A549 (cell line): ENCODE measurements at regions not wholly inside any gene's neighbourhood (a gene's known extent, or its start where the extent isn't known, plus 50 kb on each side); places are given as distances from the start of the nearest gene placed in this dataset.

Experiments used
- ATAC-seq, 2 experiments: fragments of 200-7000 bp in 1 of 2; fragments of >200 bp in 1 of 2; cut with Nextera tagmentation in 1 of 2; cut with Tn5 transposase in 1 of 2; 3 replicates each; pipeline versions ENCODE4 v1.8.0 to v1.9.1; 2018 to 2020; ENCODE audit warnings: mild to moderate bottlenecking in 1 of 2, moderate library complexity in 1 of 2
- CTCF ChIA-PET: fragments of 300-600 bp; sonication (Branson Sonifier 250); formaldehyde crosslinking; extraction: SDS; loops from one replicate; lab custom pipeline; 2021; ENCODE audit warnings: antibody characterized with exemption, inconsistent platforms; lab: Yijun Ruan, JAX
- POLR2A ChIA-PET: fragments of 350-600 bp; formaldehyde crosslinking; extraction: SDS; loops from one replicate; lab custom pipeline; 2021; ENCODE audit warnings: antibody characterized with exemption, inconsistent platforms; lab: Yijun Ruan, JAX
- DNase-seq, 2 experiments: peaks; one replicate each; pipeline versions ENCODE4 v3.0.0 to v3.0.0-alpha.2; 2011 to 2016; ENCODE audit warnings: low read depth in 1 of 2, low spot score in 1 of 2
- FAIRE-seq: peaks from 2 replicates; lab custom pipeline; 2011; peaks lifted over from hg19 to GRCh38; lab: Jason Lieb, UNC
- H3K27ac ChIP-seq, 2 experiments: fragments of >200 bp; sonication (Bioruptor Twin); formaldehyde crosslinking; 3 replicates each; pipeline ENCODE4 v1.5.1; 2016 to 2017
- H3K4me1 ChIP-seq: fragments of >200 bp; sonication (Bioruptor Twin); formaldehyde crosslinking; 3 replicates; pipeline ENCODE4 v1.6.1; 2016
- H3K4me2 ChIP-seq: fragments of >200 bp; sonication (Bioruptor Twin); formaldehyde crosslinking; 3 replicates; pipeline ENCODE4 v1.6.1; 2016
- H3K4me3 ChIP-seq: fragments of >200 bp; sonication (Bioruptor Twin); formaldehyde crosslinking; 3 replicates; pipeline ENCODE4 v1.5.1; 2016
- H3K9me3 ChIP-seq: fragments of >200 bp; sonication (Bioruptor Twin); formaldehyde crosslinking; 3 replicates; pipeline ENCODE4 v1.6.1; 2016
- CBX2 ChIP-seq: fragments of 200-600 bp; sonication (generic); IDR thresholded peaks from 2 replicates; pipeline ENCODE4 v1.6.1; 2016; ENCODE audit warnings: low read depth, mild to moderate bottlenecking, borderline replicate concordance
- CHD4 ChIP-seq: fragments of 200-600 bp; sonication (generic); IDR thresholded peaks from 2 replicates; pipeline ENCODE4 v1.6.1; 2016; ENCODE audit warnings: antibody characterized with exemption, mild to moderate bottlenecking, borderline replicate concordance
- CTCF ChIP-seq: fragments of >200 bp; sonication (Bioruptor Twin); formaldehyde crosslinking; IDR thresholded peaks from 3 replicates; pipeline ENCODE4 v1.5.1; 2016
- EHF ChIP-seq: fragments of 250-450 bp; sonication (Bioruptor Pico); IDR thresholded peaks from 2 replicates; pipeline ENCODE4 v1.5.0; 2020; ENCODE audit warnings: mild to moderate bottlenecking
- ELK1 ChIP-seq: fragments of 150-350 bp; IDR thresholded peaks from 2 replicates; pipeline ENCODE4 v1.6.1; 2014; ENCODE audit warnings: low read depth, mild to moderate bottlenecking, low read length
- HES2 ChIP-seq: fragments of >200 bp; sonication (Bioruptor Twin); formaldehyde crosslinking; IDR thresholded peaks from 2 replicates; pipeline ENCODE4 v1.6.1; 2016
- HOXB13 ChIP-seq: fragments of 250-450 bp; sonication (Bioruptor Pico); IDR thresholded peaks from 2 replicates; pipeline ENCODE4 v1.5.0; 2020; ENCODE audit warnings: low read depth, mild to moderate bottlenecking, moderate library complexity
- HOXB5 ChIP-seq: fragments of 250-450 bp; sonication (Bioruptor Pico); IDR thresholded peaks from 2 replicates; pipeline ENCODE4 v1.5.0; 2020; ENCODE audit warnings: mild to moderate bottlenecking, moderate library complexity
- MAFK ChIP-seq: fragments of 450-650 bp; IDR thresholded peaks from 2 replicates; pipeline ENCODE4 v1.6.1; 2014; ENCODE audit not compliant: partially characterized antibody
- MYC ChIP-seq: IDR thresholded peaks from 2 replicates; pipeline ENCODE4 v1.6.1; 2012; ENCODE audit warnings: mild to moderate bottlenecking, inconsistent platforms, low read length, improper control_type of control experiment, borderline replicate concordance
- NFE2L2 ChIP-seq: fragments of 150-350 bp; conservative IDR thresholded peaks from 2 replicates; pipeline ENCODE4 v1.6.1; 2014; ENCODE audit warnings: low read length
- NPAS2 ChIP-seq: fragments of 250-450 bp; sonication (Bioruptor Pico); IDR thresholded peaks from 2 replicates; pipeline ENCODE4 v1.8.0; 2022; ENCODE audit warnings: mild to moderate bottlenecking, moderate library complexity, borderline replicate concordance
- POLR2A ChIP-seq: IDR thresholded peaks from 2 replicates; pipeline ENCODE4 v1.6.1; 2012; ENCODE audit warnings: mild to moderate bottlenecking, low read length
- SREBF2 ChIP-seq: fragments of 450-650 bp; IDR thresholded peaks from 2 replicates; pipeline ENCODE4 v1.6.1; 2014; ENCODE audit warnings: mild to moderate bottlenecking, moderate library complexity
- ZC3H11A ChIP-seq: fragments of 450-650 bp; IDR thresholded peaks from 2 replicates; pipeline ENCODE4 v1.6.1; 2014; ENCODE audit warnings: antibody characterized with exemption, mild to moderate bottlenecking
- WGBS: methylation state at CpG from one replicate; pipeline ENCODE4 v1.1.6; 2017; ENCODE audit errors: missing lambda C conversion rate; 5-methylcytosine and 5-hydroxymethylcytosine counted together
- TF ChIP-seq, protein P1 (sequence below): fragments of 250-450 bp; sonication (Bioruptor Pico); IDR thresholded peaks from 2 replicates; pipeline ENCODE4 v1.5.0; 2021; ENCODE audit warnings: mild to moderate bottlenecking, moderate library complexity, borderline replicate concordance

- Histone ChIP-seq H3K27ac (no peak overlapping the region), H3K4me2 (no peak overlapping the region), H3K4me3 (no peak overlapping the region), H3K4me1 (no peaks in the 10 kb centered on the region), H3K9me3 (peaks cover 5% of the 10 kb centered on the region; the same call in 2 of the 3 replicates)
- DNase-seq = no peak
- ATAC-seq = no peak
- POLR2A ChIA-PET = no interaction called here
- TF ChIP-seq POLR2A = no peak
- TF ChIP-seq MAFK = peak; percentile 72
- no peak for TF ChIP-seq CHD4
- TF ChIP-seq ZC3H11A = no peak
- CTCF ChIA-PET = no interaction called here
- FAIRE-seq = no peak
Measured at GRCh38 chr9:2970864-2971263, 127.0 kb upstream of the PUM3 start.

DNA sequence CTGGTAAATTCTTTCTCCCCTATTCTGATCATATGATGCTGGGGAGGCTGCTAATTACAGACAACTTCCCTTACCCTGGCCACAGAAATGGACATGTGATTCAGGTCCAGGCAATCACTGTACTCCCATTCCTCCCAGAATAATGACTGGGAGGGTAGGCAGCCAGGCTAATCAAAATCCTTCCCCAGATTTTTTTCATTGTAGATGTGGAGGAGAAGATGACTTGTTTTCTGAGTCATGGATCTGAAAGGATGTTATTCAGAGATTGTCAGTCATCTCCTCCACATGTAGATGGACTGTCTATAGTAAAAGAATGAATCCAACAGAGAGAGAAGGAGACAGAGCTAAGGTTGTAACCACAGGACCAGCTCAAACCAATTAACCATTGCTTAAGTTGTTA lies 123.9 kb upstream of the PUM3 start:
- CTCF ChIA-PET = no interaction called here
- DNase-seq = no peak
- no peak for ATAC-seq
- TF ChIP-seq HES2 (no peak), MYC (no peak), ZC3H11A (no peak), EHF (no peak), ELK1 (no peak)
- TF ChIP-seq, protein P1, sequence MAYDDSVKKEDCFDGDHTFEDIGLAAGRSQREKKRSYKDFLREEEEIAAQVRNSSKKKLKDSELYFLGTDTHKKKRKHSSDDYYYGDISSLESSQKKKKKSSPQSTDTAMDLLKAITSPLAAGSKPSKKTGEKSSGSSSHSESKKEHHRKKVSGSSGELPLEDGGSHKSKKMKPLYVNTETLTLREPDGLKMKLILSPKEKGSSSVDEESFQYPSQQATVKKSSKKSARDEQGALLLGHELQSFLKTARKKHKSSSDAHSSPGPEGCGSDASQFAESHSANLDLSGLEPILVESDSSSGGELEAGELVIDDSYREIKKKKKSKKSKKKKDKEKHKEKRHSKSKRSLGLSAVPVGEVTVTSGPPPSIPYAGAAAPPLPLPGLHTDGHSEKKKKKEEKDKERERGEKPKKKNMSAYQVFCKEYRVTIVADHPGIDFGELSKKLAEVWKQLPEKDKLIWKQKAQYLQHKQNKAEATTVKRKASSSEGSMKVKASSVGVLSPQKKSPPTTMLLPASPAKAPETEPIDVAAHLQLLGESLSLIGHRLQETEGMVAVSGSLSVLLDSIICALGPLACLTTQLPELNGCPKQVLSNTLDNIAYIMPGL (CRISPR knock-in tag) = no peak
- Histone ChIP-seq H3K4me3 (no peak overlapping the region), H3K4me2 (no peak overlapping the region), H3K4me1 (no peaks in the 10 kb centered on the region), H3K9me3 (peaks cover 5% of the 10 kb centered on the region; the same call in 2 of the 3 replicates), H3K27ac (no peak overlapping the region)
- POLR2A ChIA-PET = no interaction called here
- FAIRE-seq = no peak

DNA sequence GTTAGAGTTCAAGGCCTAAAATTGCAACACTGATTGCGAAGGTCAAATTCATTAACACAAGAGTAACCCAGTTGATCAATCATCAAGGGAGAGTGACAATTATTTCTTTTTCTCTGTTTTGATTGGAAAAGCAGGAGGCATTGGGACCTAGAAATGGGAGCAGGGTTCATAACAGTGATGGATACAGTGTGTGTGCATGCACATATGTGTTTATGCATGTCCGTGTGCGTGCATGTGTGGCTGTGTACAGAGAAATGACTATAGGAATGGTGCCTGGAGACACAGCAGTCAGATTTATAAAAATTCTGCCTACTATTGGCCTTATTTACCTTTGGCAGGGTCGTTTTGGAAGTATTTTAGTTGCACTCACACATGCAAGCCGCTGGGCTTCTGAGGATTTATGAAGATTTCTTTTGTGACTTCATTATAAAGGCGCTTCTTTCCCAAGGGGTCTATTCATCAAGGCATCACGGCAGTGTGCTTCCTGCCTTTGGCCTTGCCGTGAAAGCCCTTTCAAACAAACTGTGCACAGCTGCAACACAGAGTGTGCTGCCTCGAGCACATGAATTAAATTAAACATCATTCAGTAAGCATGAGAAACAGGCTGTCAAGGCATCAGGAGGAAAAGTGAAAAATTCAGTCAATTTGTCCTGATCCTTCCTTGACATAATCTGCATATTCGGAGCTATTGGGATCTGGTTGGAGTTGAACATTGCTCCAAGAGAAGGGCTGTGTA lies 122.8 kb upstream of the PUM3 start:
- TF ChIP-seq HOXB13 (no peak), NFE2L2 (no peak), CTCF (no peak), CBX2 (no peak), POLR2A (no peak), NPAS2 (CRISPR knock-in tag) (no peak), SREBF2 (no peak), HOXB5 (CRISPR knock-in tag) (no peak)
- TF ChIP-seq, all 56 proteins: peak for 0
- Histone ChIP-seq H3K4me2 (no peak overlapping the region), H3K27ac (no peak overlapping the region), H3K9me3 (no peaks in the 10 kb centered on the region), H3K4me1 (no peaks in the 10 kb centered on the region), H3K4me3 (no peak overlapping the region)
- DNase-seq = no peak
- 28% methylated on average over 10 of the region's 10 CpGs for WGBS
- ATAC-seq = no peak
- ChIA-PET POLR2A (no interaction called here), CTCF (no interaction called here)
- no peak for FAIRE-seq
